SKM-1 treated with dmso at 0.1 percent for 144 hours (cell line): ENCODE measurements at regions not wholly inside any gene's neighbourhood (a gene's known extent, or its start where the extent isn't known, plus 50 kb on each side); places are given as distances from the start of the nearest gene placed in this dataset.
A peak's percentile ranks its signal among the peaks of the same experiment; 100 is the strongest.
"Not testable (repeated sequence)": the region's sequence is repeated elsewhere in the genome, so short reads cannot be mapped to it uniquely, and the experiment has no call there.

ENCODE experiments used
- DNase-seq: peaks from one replicate; lab custom pipeline; 2025; ENCODE audit not compliant: unreplicated experiment; lab: John Stamatoyannopoulos, UW

DNA sequence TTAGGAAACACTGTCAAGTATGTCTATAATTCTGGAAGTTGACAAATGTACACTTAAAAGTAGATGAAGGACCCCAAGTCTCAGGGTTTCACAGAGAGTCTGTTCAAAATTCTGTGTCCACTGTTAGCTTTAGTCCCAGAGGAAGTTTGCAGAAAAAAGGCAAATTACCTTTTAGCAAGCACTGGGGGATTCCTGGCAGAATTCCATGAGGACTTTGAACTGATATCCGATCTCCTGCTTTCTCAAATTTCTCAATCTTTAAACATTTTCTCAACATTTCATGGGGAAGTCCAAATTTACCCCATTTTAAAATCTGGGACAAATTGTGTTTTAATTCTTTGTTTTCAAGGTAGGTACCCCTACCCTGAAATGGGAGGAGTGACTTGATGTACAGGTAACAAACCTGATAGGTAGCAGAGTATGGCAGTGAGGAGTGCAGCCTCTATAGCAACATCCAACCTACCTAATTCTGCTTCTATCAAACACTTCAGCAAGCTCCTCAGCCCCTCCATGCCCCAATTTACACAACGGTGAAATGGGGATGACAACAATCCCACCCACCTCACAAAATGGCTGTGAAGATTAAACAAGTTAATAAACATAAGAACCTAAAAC, 344.9 kb downstream of the OMA1 start:
- no peak for DNase-seq

DNA sequence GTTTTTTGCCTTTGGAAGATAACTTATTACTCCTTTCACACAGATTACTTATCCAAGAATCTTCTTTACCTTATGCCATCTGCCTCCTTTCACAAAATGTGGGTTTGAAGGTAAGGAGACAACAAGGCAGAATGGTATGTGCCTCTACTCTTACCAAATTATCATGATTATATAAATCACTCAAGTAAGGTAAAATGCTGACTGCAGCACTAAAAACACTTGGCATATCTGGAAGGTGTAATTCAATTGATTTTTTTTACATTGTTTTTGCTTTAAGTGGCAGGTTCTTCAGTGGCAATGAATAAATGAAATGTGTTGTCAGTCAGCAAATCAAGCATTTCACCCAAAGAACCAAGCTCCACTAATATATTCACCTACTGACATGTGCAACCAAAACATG, 346.1 kb downstream of the OMA1 start:
- no peak for DNase-seq

DNA sequence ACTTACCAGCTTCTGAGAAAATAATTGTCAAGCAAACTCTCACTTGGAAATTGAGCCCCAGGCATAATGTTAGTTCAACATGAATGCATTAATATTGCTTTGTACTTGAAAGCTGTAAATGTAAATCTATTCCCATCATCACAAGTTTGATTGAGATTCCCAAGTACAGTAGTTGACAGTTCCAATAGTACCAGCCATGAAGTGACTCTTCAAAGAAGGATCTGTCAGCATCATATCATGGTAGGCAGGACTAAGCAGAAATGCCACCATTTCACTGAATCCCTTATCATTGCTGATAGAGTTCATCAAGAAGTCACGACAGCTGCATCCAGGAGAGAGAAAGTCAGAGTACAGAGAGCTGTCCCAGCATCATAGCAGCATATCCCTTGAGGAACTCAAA, 348.7 kb downstream of the OMA1 start:
- no peak for DNase-seq

DNA sequence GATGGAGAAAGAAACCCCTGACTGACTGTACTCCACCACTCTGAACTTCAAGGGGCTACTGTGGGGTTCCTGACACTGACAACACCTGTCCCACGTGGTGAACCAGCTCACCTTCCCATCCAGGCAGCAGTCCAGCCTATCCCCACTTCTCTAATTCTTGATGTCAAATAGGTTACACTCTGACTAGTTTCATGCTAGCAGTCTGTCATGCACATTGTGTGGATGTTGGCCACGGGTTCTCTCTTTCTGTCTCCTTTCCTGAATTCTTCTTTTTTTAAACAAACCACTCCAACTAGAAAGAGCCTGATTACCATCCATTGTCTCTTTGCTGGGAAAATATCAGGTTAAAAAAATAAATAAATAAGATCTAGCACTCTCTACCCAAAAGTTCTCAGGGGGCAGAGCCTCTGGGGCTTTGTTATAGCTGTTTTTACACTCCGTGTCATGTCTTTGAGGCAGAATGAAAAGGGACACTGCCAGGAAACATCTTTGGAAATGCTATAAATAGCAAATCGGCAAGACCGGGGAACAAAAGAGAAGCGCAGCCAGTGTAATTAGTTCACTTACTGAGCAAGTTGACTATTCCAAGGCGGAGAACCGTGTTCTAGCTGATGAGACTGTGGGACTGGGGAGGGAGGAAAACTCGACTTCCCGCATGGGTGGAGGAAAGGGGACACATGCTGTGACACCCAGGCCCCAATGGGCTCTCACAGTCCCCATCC, 356.1 kb downstream of the OMA1 start:
- no peak for DNase-seq

DNA sequence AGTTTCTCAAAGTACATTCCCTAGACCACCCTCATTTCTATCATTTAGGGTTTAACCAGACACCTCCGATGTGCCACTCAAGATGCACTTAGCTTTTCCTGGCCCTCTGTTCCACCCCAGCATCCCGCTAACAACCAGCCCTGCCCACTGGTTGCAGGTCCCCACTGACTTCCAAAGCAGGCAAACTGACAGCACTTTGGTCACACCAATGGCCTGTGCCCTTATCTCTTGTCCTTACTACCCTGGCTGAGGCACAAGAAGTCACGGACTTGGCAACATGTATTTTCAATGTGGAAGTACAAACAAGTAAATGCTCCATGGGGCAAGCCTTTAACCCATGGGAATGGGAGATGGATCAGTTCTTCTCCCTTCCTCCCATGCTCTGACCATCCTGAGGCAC, 357.1 kb downstream of the OMA1 start:
- no peak for DNase-seq

DNA sequence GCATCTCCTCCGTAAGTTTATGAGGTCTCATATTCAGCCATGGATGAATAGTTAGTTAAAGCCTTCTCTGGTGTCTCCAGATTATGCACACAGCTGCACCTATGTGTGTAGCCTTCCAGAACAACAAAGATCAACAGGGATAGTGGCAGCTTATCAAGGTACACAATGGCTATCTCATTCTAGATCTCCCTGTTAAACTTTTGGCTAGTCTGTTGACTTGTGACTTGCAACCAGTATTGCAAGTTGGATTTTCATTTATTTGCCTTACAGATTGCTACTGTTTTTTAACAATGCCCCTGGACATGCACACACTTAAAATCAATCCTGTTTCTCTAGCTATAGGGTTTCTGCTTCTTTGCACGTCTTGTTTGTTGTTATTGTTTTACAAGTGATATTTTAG, 363.2 kb downstream of the OMA1 start:
- DNase-seq = no peak

DNA sequence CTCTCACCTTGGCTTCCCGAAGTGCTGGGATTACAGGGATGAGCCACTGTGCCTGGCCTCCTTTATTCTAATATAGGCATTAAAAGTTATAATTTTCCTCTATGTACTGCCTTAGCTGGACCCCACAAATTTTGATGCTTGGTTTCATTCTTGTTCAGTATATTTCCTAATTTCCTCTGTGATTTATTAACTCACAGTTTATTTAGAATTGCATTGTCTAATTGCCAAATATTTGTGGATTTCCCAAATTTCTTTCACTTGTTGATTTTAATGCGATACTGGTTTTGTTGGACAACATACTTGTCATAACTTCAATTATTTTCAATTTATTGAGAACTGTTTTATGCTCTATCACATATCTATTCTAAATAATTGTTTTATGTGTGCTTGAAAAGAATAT, 366.0 kb downstream of the OMA1 start:
- no peak for DNase-seq

DNA sequence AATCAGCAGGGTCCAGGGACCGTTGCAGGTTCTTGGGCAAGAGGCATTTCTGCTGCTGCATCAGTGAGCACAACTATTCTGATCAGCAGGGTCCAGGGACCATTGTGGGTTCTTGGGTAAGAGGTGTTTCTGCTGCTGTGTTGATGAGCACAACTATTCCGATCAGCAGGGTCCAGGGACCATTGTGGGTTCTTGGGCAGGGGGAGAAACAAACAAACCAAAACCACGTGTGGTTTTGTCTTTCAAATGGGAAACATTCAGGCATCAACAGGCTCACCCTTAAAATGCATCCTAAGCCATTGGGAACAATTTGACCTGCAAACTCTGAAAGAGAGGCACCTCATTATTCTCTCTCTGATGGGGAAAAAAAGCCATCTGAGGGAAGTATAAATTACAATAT, 377.4 kb downstream of the OMA1 start:
- DNase-seq = not testable (repeated sequence)

DNA sequence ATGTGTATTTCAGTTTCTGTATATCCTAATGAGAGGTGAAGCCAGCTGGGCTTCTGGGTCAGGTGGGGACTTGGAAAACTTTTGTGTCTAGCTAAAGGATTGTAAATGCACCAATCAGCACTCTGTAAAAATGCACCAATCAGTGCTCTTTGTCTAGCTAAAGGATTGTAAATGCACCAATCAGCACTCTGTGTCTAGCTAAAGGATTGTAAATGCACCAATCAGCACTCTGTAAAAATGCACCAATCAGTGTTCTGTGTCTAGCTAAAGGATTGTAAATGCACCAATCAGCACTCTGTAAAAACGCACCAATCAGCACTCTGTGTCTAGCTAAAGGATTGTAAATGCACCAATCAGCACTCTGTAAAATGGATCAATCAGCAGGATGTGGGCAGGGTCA, 379.4 kb downstream of the OMA1 start:
- DNase-seq = not testable (repeated sequence)

DNA sequence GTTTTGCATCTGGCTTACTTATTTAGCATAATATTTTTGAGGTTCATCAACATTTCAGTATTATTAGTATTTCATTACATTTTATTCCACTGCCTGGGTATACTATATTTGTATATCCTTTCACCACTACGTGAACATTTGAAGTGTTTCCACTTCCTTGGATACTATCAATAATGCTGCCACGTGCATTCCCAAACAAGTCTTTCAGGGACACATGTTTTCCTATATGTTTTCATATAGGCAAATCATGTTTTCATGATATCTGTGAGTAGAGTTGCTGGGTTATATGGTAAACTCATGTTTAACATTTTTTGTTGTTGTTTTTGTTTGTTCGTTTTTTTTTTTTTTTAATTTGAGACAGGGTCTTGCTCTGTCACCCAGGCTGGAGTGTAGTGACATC, 380.1 kb downstream of the OMA1 start:
- DNase-seq = no peak

DNA sequence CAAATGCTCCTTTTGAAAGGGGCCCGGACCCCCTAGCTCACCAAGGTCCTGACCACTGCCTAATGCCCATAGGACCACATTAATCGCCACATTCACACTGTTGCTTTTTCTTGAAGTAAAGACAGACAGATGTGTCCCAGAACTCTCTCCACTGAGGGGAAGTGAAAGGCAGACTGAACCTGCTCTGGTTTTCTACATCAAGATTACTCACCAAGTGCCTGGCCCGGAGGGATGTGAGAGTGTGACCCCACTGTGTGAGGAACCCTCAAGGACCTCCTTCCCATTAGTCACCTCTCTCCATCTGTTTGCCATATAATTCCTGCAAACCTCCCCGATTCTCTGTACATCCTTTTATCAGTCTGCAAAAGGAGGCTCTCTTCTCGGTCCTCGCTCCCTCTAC, 381.5 kb downstream of the OMA1 start:
- no peak for DNase-seq

DNA sequence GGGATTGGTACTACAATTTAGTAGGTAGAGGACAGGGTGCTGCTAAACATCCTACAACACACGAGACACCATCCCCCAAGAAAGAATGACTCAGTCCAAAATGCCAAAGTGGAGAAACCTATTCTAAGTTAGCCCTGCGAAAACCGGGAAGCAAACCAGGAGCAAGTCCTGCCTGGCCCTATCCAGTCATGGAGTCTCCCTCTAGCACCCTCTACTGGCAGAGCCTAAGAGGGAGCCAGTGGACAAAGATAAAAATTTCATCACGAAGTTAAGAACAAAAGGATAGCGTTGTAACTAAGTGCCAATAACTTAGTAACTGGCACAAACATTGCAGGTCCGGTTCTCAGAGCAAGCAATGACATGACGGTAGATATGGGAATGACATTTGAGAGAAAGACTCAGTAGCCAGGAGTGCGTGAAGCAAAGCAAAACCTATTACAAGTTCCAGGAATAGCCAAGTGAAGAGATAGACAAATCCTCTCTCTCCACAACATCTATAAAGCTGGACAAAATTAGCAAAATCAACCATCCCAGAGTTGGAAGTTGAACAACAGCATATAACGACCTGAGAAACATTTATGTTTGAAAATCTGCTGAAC, 383.5 kb downstream of the OMA1 start:
- no peak for DNase-seq

DNA sequence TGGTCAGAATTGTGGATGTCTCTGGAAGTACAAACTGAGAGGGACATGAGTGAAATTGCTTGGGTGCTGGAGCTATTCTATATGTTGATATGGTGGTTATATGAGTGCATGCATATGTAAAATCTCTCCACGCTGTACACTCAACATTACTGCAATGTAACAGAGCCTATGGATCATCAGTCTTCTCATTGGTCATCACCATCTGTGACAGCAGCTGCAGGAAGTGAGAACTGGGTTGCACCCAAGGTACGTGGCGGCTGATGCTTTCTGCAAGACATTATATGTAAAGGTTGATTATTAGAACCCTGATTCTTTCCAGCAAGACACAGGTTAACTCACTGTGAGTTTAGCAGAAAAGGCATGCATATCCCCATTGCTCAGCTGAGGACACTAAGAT, 387.1 kb downstream of the OMA1 start:
- no peak for DNase-seq

DNA sequence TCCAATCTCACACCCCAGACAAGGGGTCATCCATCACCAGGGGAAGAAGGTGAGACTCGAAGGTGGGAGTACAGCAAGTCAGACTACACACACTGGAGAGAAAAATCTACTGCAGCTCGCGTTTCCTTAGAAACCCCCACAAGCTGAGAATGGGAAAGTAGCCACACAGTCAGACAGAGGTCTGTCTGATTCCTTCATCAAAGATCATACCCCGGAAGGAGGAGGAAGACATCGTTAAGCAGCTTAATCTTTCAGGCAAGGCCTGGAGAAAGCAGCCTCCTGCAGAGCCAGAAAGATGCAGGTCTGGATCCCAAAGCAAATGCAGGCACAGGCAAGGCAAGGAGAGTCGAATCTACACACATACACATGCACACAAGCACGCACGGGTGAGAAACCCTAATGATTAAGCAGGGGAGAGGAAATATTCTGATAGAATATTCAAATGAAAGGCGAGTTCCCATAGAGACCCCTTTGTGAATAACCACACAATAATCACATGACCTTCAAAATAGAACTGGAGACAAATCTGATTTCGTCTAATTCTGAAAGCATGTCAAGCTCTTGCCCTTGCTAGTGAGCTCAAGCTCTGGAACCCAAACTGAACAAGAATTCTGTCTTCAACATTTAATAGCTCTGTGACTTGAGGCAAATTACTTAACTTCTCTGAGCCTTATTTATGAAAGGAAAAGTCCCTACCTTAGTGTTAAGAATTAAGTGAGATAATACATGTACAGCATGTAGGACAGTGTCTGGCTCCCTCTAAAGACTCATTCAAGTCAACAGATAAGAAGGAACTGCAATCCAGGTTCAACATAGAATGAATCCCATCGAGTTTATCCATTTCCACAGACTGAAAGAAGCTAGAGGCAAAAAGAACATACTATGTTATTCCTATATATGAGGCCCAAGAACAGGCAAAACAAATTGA, 387.8 kb downstream of the OMA1 start:
- no peak for DNase-seq

DNA sequence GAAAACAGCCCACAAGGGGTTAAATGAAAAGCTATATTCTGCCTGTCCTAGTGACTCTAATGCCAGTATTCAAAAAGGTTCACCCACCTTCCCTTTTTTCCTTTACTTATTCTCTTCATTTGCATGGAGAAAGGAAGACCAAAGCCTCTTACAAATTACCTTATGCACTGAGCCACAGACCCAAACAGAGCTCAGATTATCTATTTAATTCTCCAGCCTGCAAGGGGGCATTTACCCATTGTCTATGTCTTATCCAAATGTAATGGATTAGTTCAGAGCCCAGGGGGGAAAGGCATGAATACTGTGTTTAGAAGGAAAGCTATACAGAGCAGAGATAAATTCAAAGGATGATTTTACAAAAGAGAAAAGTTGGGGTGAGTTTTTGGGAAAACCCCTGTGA, 388.5 kb downstream of the OMA1 start:
- DNase-seq = no peak

DNA sequence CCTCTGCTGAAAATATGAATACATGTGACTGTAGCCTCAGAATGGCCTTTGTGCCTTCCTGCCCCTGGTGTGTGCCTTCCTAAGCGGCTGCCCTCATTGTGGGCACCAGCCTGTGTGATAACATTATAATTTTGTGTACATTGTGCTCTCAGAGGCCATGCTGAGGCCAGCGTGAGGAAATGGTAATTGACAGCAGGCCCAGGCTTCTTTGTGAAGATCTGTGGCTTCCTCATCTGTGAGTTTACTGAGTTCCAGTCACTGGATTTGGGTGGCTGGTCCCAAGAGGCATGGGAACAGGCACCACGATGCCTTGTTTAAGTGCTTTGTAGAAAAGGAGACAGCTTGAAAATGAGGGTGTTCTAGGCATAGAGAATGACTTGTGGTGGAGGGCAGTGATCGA, 389.3 kb downstream of the OMA1 start:
- no peak for DNase-seq

DNA sequence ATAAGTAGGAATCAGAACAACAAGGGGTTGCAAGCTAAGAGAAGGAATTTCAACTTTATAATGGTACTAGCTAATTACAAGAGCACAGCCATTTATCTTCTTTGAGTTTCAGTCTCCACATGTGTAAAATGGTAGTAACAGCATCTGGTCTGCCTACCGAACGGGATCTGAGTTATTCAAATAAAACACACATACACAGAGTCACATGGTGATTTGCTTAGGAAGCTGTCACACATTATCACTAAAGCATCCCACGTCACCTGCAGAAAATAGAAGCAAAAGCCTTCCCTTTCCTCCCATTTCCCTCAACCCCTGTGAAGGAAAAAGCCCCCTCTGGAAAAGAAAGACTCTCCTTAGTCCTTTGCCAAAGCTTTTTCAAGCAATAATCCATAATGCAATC, 389.7 kb downstream of the OMA1 start:
- DNase-seq = no peak

DNA sequence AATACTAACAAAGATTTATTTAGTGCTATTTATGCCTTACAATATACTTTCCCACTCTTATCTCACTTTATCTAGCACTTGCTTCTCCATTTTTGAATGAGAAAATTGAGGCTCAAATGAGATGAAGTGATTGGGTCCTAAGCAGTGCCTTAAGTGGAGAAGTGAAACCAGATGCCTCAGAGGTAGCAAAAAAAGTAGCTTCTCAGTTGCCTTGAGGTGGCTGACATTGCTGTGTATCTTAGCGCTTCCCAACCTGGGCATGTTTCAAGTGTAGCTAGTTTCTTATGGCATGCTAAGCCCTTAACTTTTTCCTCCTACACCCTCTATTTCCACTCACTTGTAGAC, 390.4 kb downstream of the OMA1 start:
- DNase-seq = no peak

DNA sequence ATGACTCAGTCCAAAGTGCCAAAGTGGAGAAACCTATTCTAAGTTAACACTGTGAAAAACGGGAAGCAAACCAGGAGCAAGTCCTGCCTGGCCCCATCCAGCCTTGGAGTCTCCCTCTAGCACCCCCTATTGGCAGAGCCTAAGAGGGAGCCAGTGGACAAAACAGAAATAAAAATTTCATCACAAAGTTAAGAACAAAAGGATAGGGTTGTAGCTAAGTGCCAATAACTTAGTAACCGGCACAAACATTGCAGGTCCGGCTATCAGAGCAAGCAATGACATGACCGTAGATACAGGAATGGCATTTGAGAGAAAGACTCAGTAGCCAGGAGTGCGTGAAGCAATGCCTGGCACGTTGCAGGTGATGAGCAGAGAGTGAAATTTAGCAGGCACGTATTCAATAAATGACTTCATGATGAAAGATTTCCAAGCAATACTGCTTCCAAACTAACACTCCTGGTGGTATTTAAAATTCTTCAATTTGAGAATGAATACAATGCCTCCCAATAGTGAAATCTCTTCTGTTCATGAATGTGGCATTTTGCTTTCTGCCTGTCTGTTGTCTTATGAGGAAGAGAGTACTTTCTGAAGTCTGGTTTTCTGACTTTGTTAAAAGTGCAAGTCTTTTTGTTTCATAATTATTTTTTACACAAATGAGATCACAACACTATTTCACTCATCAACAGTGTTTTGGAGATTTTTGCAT, 391.0 kb downstream of the OMA1 start:
- DNase-seq = peak; percentile 68

DNA sequence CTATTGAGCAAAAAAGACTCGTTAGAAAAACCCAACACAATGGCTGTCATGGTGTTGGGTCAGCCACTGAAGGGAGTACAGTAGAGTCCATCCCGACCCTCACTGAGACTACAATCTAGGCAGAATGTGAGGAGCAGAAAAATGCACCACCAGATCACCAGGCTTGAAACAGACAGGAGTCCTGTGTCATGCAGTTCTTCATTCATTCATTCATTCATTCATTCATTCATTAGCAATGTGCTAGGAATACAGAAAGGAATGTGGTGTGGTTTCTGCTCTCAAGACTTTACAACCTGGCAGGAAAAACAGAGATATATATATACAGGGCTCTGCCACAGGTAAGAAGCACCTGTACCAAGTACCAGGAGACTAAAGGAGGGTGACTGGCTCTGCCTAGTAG, 392.3 kb downstream of the OMA1 start:
- DNase-seq = no peak

DNA sequence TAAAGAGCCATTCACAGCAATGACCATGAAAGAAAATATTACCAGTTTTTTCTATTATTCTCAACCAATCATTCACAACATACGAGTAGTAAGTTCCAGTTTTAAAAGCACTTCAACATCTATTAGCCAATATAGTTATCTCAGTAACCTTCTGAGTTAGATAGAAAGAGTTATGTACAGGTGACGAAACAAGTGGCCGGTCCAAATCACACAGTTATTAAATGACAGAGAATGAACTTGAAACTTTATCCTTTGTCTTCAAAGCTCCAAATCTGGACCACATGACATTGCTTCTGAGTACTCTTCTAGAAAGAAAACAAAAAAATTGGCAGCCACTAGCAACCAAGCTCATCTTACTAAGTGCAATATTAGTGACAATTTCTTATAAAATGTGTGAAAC, 393.8 kb downstream of the OMA1 start:
- no peak for DNase-seq
